ENCODE measurements at regions not wholly inside any gene's neighbourhood (a gene's known extent, or its start where the extent isn't known, plus 50 kb on each side); places are given as distances from the start of the nearest gene placed in this dataset.

DNA sequence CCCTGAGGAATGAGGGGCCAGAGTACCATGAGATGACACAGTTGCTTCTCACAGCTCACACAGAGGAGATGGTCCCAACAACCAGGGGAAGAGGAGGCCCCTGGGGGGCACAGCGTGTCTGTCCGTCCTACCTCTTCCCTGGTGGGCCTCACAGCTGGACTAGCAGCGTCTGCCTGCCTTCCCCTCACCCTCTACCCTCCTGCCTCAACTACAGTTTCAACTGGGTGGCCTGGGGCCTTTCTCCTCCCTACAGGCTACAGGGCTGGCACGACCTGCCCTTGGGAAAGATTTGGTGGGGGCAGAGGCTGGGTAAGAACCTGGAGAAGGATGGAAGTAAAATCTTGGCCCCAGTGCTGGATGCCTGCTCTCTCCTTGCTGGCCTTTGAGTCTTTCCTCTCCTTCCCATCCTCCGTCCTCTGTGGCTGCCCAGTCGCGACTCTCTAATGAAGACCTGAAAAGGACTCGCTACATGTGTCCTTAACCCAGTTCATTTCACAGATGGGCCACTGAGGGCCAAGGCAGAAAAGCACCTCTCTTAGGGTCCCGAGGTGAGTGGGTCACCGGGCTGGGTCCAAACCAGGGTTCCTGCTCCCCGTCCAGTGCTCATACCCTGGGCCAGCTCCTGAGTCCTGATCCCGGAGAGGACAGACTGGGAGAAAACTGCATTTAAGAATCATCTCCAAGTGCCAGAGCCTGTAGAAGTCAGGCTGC, 232.5 kb downstream of the BCL11B start:
- TF ChIP-seq, protein P1, sequence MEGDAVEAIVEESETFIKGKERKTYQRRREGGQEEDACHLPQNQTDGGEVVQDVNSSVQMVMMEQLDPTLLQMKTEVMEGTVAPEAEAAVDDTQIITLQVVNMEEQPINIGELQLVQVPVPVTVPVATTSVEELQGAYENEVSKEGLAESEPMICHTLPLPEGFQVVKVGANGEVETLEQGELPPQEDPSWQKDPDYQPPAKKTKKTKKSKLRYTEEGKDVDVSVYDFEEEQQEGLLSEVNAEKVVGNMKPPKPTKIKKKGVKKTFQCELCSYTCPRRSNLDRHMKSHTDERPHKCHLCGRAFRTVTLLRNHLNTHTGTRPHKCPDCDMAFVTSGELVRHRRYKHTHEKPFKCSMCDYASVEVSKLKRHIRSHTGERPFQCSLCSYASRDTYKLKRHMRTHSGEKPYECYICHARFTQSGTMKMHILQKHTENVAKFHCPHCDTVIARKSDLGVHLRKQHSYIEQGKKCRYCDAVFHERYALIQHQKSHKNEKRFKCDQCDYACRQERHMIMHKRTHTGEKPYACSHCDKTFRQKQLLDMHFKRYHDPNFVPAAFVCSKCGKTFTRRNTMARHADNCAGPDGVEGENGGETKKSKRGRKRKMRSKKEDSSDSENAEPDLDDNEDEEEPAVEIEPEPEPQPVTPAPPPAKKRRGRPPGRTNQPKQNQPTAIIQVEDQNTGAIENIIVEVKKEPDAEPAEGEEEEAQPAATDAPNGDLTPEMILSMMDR (IDR thresholded peaks at IDR 0.05), result no peak
- TF ChIP-seq POLR2A (IDR thresholded peaks at IDR 0.05) (no peak), POLR2AphosphoS5 (IDR thresholded peaks at IDR 0.05) (no peak)

Measured in suprapubic skin (tissue), 4 donors.